SU-DHL-6 (cell line): ENCODE measurements at regions not wholly inside any gene's neighbourhood (a gene's known extent, or its start where the extent isn't known, plus 50 kb on each side); places are given as distances from the start of the nearest gene placed in this dataset.

Experiments used
- H2AFZ ChIP-seq: fragments of 200-600 bp; sonication (generic); 2 replicates; pipeline ENCODE4 v1.6.1; 2014; ENCODE audit warnings: low read depth, mild to moderate bottlenecking, moderate library complexity, mixed read lengths, antibody characterized with exemption, low read length; ENCODE audit not compliant: severe bottlenecking
- H3F3A ChIP-seq: fragments of 200-600 bp; shearing (Covaris generic); 2 replicates; pipeline ENCODE4 v1.6.0; 2016; ENCODE audit warnings: antibody characterized with exemption, mild to moderate bottlenecking; ENCODE audit not compliant: insufficient read depth
- H3K27ac ChIP-seq: fragments of 200-600 bp; sonication (generic); 2 replicates; pipeline ENCODE4 v1.5.1; 2016; ENCODE audit warnings: low read depth, mild to moderate bottlenecking, low read length, moderate library complexity, mixed read lengths
- H3K27me3 ChIP-seq: fragments of 200-600 bp; sonication (generic), shearing (Covaris generic); 2 replicates; pipeline ENCODE4 v1.6.0; 2014; ENCODE audit warnings: mild to moderate bottlenecking, low read length
- H3K36me3 ChIP-seq: fragments of 200-600 bp; sonication (generic); 2 replicates; pipeline ENCODE4 v1.6.1; 2014; ENCODE audit warnings: mild to moderate bottlenecking, low read length, mixed read lengths
- H3K4me2 ChIP-seq: fragments of 300-600, 200-600 bp; shearing (Covaris generic), sonication (generic); 2 replicates; pipeline ENCODE4 v1.6.0; 2014; ENCODE audit warnings: low read length, low read depth, mild to moderate bottlenecking; ENCODE audit not compliant: poor library complexity, severe bottlenecking
- H3K4me3 ChIP-seq: fragments of 200-600 bp; sonication (generic); 2 replicates; pipeline ENCODE4 v1.5.1; 2014; ENCODE audit warnings: antibody characterized with exemption, low read length, mild to moderate bottlenecking, mixed read lengths; ENCODE audit not compliant: insufficient read depth, poor library complexity, severe bottlenecking
- H3K79me2 ChIP-seq: fragments of 200-600 bp; sonication (generic); 2 replicates; pipeline ENCODE4 v1.6.1; 2014; ENCODE audit warnings: mild to moderate bottlenecking, low read length, moderate library complexity; ENCODE audit not compliant: insufficient read depth
- H3K9ac ChIP-seq: fragments of 200-600 bp; sonication (generic); 2 replicates; pipeline ENCODE4 v1.7.0; 2014; ENCODE audit warnings: mild to moderate bottlenecking, low read length
- H3K9me2 ChIP-seq: fragments of 200-600 bp; sonication (generic); replicated peaks from 2 replicates; pipeline ENCODE4 v1.6.1; 2014; ENCODE audit warnings: low read length; ENCODE audit not compliant: insufficient read depth
- H3K9me3 ChIP-seq: fragments of 200-600 bp; sonication (generic); 2 replicates; pipeline ENCODE4 v1.6.1; 2014; ENCODE audit warnings: low read length, mixed read lengths; ENCODE audit not compliant: insufficient read depth
- H4K20me1 ChIP-seq: fragments of 200-600 bp; sonication (generic); 2 replicates; pipeline ENCODE4 v1.6.1; 2014; ENCODE audit warnings: low read depth, mild to moderate bottlenecking, antibody characterized with exemption, low read length, moderate library complexity, mixed read lengths
- EZH2phosphoT487 ChIP-seq: fragments of 200-600 bp; sonication (generic), shearing (Covaris generic); conservative IDR thresholded peaks from 2 replicates; pipeline ENCODE4 v1.6.1; 2018; ENCODE audit warnings: mild to moderate bottlenecking, antibody characterized with exemption, low read length, moderate library complexity, mixed read lengths
- TF ChIP-seq, protein P1 (sequence below): fragments of 200-600 bp; sonication (generic); IDR thresholded peaks from one replicate; pipeline ENCODE4 v1.5.1; 2017; ENCODE audit warnings: antibody characterized with exemption, mild to moderate bottlenecking, low read length, moderate library complexity; ENCODE audit not compliant: insufficient read depth, poor library complexity, severe bottlenecking

DNA sequence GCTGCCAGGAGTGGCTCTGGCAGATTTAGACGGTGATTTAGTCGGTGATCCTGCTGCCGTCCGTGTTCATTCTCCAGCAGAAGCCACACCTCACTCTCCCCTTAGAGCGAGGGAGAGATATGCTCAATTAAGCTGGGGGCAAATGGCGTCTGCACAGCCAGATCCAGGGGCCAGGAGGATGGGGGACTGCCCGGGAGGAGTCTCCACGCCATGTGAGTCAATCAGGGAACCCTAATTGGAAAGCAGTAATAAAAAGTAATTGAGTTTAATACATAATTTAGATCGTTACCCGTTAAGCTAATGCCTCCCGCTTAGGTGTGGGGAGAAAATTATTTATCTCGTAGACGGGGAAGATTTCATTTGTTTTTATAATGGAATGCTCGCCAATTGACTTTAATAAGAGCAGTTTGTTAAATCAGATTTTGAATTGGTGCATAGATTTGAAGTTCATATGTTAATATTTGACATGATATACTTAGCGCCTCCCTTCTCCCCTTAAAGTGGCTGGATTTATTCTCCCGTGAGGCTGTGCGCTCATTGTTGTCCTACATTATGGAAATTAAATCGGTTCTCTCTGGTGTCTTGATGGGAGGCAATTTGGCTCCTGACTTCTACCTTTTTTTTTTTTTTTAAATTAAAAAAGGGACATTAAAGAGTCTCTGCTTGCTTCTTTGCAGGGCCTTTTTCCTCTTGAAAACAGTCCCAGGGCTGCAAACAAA is 104.9 kb upstream of the C14orf180 start:
- no peaks in the 10 kb centered on the region for H3K36me3 ChIP-seq
- H3K4me3 ChIP-seq, result no peak overlapping the region
- no peak overlapping the region for H3K27ac ChIP-seq
- H3K4me2 ChIP-seq, result no peak overlapping the region
- TF ChIP-seq EZH2phosphoT487, result no peak
- TF ChIP-seq, protein P1, sequence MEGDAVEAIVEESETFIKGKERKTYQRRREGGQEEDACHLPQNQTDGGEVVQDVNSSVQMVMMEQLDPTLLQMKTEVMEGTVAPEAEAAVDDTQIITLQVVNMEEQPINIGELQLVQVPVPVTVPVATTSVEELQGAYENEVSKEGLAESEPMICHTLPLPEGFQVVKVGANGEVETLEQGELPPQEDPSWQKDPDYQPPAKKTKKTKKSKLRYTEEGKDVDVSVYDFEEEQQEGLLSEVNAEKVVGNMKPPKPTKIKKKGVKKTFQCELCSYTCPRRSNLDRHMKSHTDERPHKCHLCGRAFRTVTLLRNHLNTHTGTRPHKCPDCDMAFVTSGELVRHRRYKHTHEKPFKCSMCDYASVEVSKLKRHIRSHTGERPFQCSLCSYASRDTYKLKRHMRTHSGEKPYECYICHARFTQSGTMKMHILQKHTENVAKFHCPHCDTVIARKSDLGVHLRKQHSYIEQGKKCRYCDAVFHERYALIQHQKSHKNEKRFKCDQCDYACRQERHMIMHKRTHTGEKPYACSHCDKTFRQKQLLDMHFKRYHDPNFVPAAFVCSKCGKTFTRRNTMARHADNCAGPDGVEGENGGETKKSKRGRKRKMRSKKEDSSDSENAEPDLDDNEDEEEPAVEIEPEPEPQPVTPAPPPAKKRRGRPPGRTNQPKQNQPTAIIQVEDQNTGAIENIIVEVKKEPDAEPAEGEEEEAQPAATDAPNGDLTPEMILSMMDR, result no peak
- H3K9me2 ChIP-seq, result no peaks in the 10 kb centered on the region
- H3K27me3 ChIP-seq, result no peaks in the 10 kb centered on the region
- H3F3A ChIP-seq, result no peaks in the 10 kb centered on the region
- H3K79me2 ChIP-seq, result no peaks in the 10 kb centered on the region
- H3K9me3 ChIP-seq, result no peaks in the 10 kb centered on the region
- H3K9ac ChIP-seq, result no peak overlapping the region
- no peaks in the 10 kb centered on the region for H4K20me1 ChIP-seq
- no peak overlapping the region for H2AFZ ChIP-seq

DNA sequence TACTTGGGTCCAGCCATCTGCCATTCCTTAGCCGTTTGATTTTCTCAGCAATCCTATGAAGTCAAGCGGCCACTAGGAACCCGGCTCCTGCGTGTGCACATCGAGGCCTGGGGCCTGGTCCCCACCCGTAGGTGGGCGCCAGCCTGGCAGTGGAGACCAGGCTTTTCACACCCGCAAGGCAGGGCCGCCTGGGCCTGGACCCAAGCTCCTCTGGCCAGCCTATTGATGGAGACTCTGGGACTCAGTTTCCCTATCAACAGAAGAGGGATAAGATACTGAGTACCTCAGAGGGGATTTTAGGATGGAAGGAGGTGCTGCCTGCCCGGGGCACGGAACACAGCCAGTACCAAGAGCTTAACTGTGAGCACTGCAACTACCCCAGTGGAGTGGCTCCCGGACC is 104.3 kb upstream of the C14orf180 start:
- H3F3A ChIP-seq, result no peaks in the 10 kb centered on the region
- no peak overlapping the region for H3K27ac ChIP-seq
- H3K4me3 ChIP-seq, result no peak overlapping the region
- H4K20me1 ChIP-seq, result no peaks in the 10 kb centered on the region
- no peaks in the 10 kb centered on the region for H3K36me3 ChIP-seq
- no peak overlapping the region for H3K4me2 ChIP-seq
- TF ChIP-seq, protein P1, result no peak
- TF ChIP-seq EZH2phosphoT487, result no peak
- H3K9ac ChIP-seq, result no peak overlapping the region
- H3K79me2 ChIP-seq, result no peaks in the 10 kb centered on the region
- no peak overlapping the region for H2AFZ ChIP-seq
- no peaks in the 10 kb centered on the region for H3K27me3 ChIP-seq
- H3K9me2 ChIP-seq, result no peaks in the 10 kb centered on the region
- H3K9me3 ChIP-seq, result no peaks in the 10 kb centered on the region

DNA sequence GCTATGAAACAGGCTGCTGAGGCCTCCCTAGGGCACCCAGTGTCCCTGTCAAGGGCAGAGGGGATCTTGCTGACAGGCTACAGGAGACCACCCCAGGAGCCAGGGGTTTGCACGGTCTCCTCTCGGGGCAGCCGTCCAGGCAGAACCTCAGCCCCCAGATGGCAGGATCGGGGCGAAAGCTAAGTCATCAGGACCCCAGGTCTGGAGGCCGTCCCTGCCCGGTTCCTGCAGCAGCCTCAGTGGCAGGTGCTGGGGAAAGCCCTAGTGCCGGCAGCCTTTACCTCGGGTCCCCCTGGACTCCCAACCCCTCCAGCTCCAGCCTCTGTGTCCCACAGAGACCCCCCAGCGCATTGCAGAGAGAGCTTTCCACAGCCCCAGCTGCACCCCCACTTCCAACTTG is 103.8 kb upstream of the C14orf180 start:
- Histone ChIP-seq H3F3A (no peaks in the 10 kb centered on the region), H3K9me3 (no peaks in the 10 kb centered on the region), H3K9ac (no peak overlapping the region), H3K9me2 (no peaks in the 10 kb centered on the region), H3K79me2 (no peaks in the 10 kb centered on the region), H3K4me2 (no peak overlapping the region), H3K4me3 (no peak overlapping the region), H3K27me3 (no peaks in the 10 kb centered on the region), H2AFZ (no peak overlapping the region), H3K36me3 (no peaks in the 10 kb centered on the region), H4K20me1 (no peaks in the 10 kb centered on the region), H3K27ac (no peak overlapping the region)
- TF ChIP-seq EZH2phosphoT487, result no peak
- TF ChIP-seq, protein P1, result no peak
